SK-N-SH (cell line): ENCODE measurements at regions not wholly inside any gene's neighbourhood (a gene's known extent, or its start where the extent isn't known, plus 50 kb on each side); places are given as distances from the start of the nearest gene placed in this dataset.

Experiments
- CTCF ChIA-PET: fragments of 300-600, 350-600 bp; formaldehyde crosslinking; extraction: SDS; loops from one replicate; lab custom pipeline; 2021; lab: Yijun Ruan, JAX
- POLR2A ChIA-PET: fragments of 350-600 bp; sonication (Branson Sonifier 250); formaldehyde crosslinking; extraction: SDS; loops from one replicate; lab custom pipeline; 2020; ENCODE audit warnings: antibody characterized with exemption, inconsistent platforms; lab: Yijun Ruan, JAX
- DNase-seq: peaks from one replicate; pipeline ENCODE4 v3.0.0; 2012
- H2AFZ ChIP-seq: fragments of 200-600 bp; sonication (generic); 2 replicates; pipeline ENCODE4 v1.8.1; 2016; ENCODE audit warnings: antibody characterized with exemption, mild to moderate bottlenecking, low read depth
- H3F3A ChIP-seq: fragments of 200-600 bp; sonication (generic); replicated peaks from 2 replicates; pipeline ENCODE3; 2016; ENCODE audit warnings: antibody characterized with exemption, mild to moderate bottlenecking; ENCODE audit not compliant: insufficient read depth
- H3K27ac ChIP-seq, 2 experiments: fragments of 200-500 bp in 1 of 2; fragments of 200-600 bp in 1 of 2; sonication (Bioruptor generic) in 1 of 2; sonication (generic), shearing (Covaris generic) in 1 of 2; 2 replicates each; pipeline versions ENCODE4 v1.5.1 to v1.6.1; 2014 to 2016; ENCODE audit warnings: low read depth in 2 of 2, inconsistent platforms in 1 of 2, low read length in 1 of 2, mild to moderate bottlenecking in 1 of 2, mixed read lengths in 1 of 2
- H3K27me3 ChIP-seq: fragments of 200-600 bp; sonication (generic), shearing (Covaris generic); 2 replicates; pipeline ENCODE4 v1.6.1; 2016; ENCODE audit warnings: mixed run types; ENCODE audit not compliant: insufficient read depth
- H3K36me3 ChIP-seq, 2 experiments: fragments of 200-500 bp in 1 of 2; fragments of 200-600 bp in 1 of 2; sonication (Bioruptor generic) in 1 of 2; sonication (generic) in 1 of 2; replicated peaks in 1 of 2; 2 replicates each; pipeline versions ENCODE3 to v1.5.1; 2014 to 2016; ENCODE audit warnings: low read length in 1 of 2, mild to moderate bottlenecking in 1 of 2; ENCODE audit not compliant: insufficient read depth in 2 of 2, control insufficient read depth in 1 of 2
- H3K4me1 ChIP-seq, 2 experiments: fragments of 200-500 bp in 1 of 2; fragments of 200-600 bp in 1 of 2; sonication (Bioruptor generic) in 1 of 2; sonication (generic), shearing (Covaris generic) in 1 of 2; 2 replicates each; pipeline versions ENCODE4 v1.5.1 to v1.6.1; 2014 to 2016; ENCODE audit warnings: low read depth in 1 of 2, low read length in 1 of 2, mixed run types in 1 of 2; ENCODE audit not compliant: insufficient read depth in 2 of 2, control insufficient read depth in 1 of 2
- H3K4me2 ChIP-seq: fragments of 200-600 bp; sonication (generic), shearing (Covaris generic); 2 replicates; pipeline ENCODE4 v1.6.1; 2017; ENCODE audit warnings: mixed run types
- H3K4me3 ChIP-seq, 2 experiments: fragments of 200-500 bp in 1 of 2; fragments of 200-600 bp in 1 of 2; sonication (Bioruptor generic) in 1 of 2; sonication (generic), shearing (Covaris generic) in 1 of 2; 2 replicates each; pipeline versions ENCODE4 v1.5.1 to v1.8.1; 2014 to 2016; ENCODE audit warnings: low read depth in 2 of 2, inconsistent platforms in 1 of 2, low read length in 1 of 2, mild to moderate bottlenecking in 1 of 2, mixed read lengths in 1 of 2, moderate library complexity in 1 of 2
- H3K79me2 ChIP-seq: fragments of 200-600 bp; sonication (generic); 2 replicates; pipeline ENCODE4 v1.8.1; 2017; ENCODE audit warnings: mild to moderate bottlenecking; ENCODE audit not compliant: insufficient read depth
- H3K9ac ChIP-seq: fragments of 200-600 bp; sonication (generic); 2 replicates; pipeline ENCODE4 v1.6.1; 2017; ENCODE audit warnings: mixed run types
- H3K9me2 ChIP-seq: fragments of 200-600 bp; sonication (generic); 2 replicates; pipeline ENCODE4 v1.6.1; 2017; ENCODE audit warnings: mixed run types
- H3K9me3 ChIP-seq: fragments of 200-600 bp; sonication (generic); 2 replicates; pipeline ENCODE4 v1.6.1; 2017; ENCODE audit warnings: mixed run types, mild to moderate bottlenecking, moderate library complexity
- H4K20me1 ChIP-seq: fragments of 200-600 bp; sonication (generic); 2 replicates; pipeline ENCODE4 v1.6.1; 2017; ENCODE audit warnings: mild to moderate bottlenecking, mixed run types; ENCODE audit not compliant: insufficient read depth
- FOSL2 ChIP-seq: IDR thresholded peaks from 2 replicates; pipeline ENCODE4 v1.4.0; 2012; ENCODE audit warnings: low read depth, mild to moderate bottlenecking, moderate library complexity, borderline replicate concordance
- FOXJ3 ChIP-seq: sonication (generic); formaldehyde crosslinking; IDR thresholded peaks from 2 replicates; pipeline ENCODE4 v1.5.1; 2020; ENCODE audit warnings: mild to moderate bottlenecking, missing genetic modification reagents
- GABPA ChIP-seq: IDR thresholded peaks from 2 replicates; pipeline ENCODE4 v1.4.0; 2012; ENCODE audit warnings: low read depth, mild to moderate bottlenecking
- JUND ChIP-seq: IDR thresholded peaks from 2 replicates; pipeline ENCODE4 v1.4.0; 2012
- NRF1 ChIP-seq: IDR thresholded peaks from 2 replicates; pipeline ENCODE4 v1.6.1; 2012; ENCODE audit warnings: low read depth, mild to moderate bottlenecking, low read length
- RCOR1 ChIP-seq: fragments of 150-350 bp; IDR thresholded peaks from 2 replicates; pipeline ENCODE4 v1.6.1; 2017; ENCODE audit warnings: antibody characterized with exemption, low read length
- SMC3 ChIP-seq: IDR thresholded peaks from 2 replicates; pipeline ENCODE4 v1.6.1; 2012; ENCODE audit warnings: low read depth, low read length, improper control_type of control experiment
- TAF1 ChIP-seq: IDR thresholded peaks from 2 replicates; pipeline ENCODE4 v1.6.1; 2012; ENCODE audit warnings: low read depth, mild to moderate bottlenecking, low read length, moderate library complexity, borderline replicate concordance
- TCF12 ChIP-seq: IDR thresholded peaks from 2 replicates; pipeline ENCODE4 v1.4.0; 2012
- TEAD4 ChIP-seq: IDR thresholded peaks from 2 replicates; pipeline ENCODE4 v1.4.0; 2012; ENCODE audit warnings: mild to moderate bottlenecking, borderline replicate concordance; ENCODE audit not compliant: insufficient read depth
- YY1 ChIP-seq: IDR thresholded peaks from 2 replicates; pipeline ENCODE4 v1.4.0; 2012; ENCODE audit warnings: low read depth, mild to moderate bottlenecking
- WGBS: methylation state at CpG from one replicate; pipeline ENCODE4 v1.1.6; 2017; ENCODE audit warnings: low lambda C conversion rate; 5-methylcytosine and 5-hydroxymethylcytosine counted together
- TF ChIP-seq, protein P1 (sequence below): IDR thresholded peaks from 2 replicates; pipeline ENCODE4 v1.6.1; 2012; ENCODE audit warnings: mild to moderate bottlenecking, low read depth, low read length, moderate library complexity
- TF ChIP-seq, protein P2 (sequence below): fragments of 150-350 bp; IDR thresholded peaks from 2 replicates; pipeline ENCODE4 v1.6.1; 2017; ENCODE audit warnings: antibody characterized with exemption, low read length, low read depth, borderline replicate concordance
- TF ChIP-seq, protein P3 (sequence below): IDR thresholded peaks from 2 replicates; pipeline ENCODE4; 2012
- TF ChIP-seq, protein P4 (sequence below): fragments of 200-600 bp; sonication (generic); IDR thresholded peaks from 2 replicates; pipeline ENCODE4 v1.6.1; 2017; ENCODE audit warnings: antibody characterized with exemption, mild to moderate bottlenecking, moderate library complexity
- TF ChIP-seq, protein P5 (sequence below): IDR thresholded peaks from 2 replicates; pipeline ENCODE4 v1.4.0; 2012; ENCODE audit warnings: low read depth, borderline replicate concordance

DNA sequence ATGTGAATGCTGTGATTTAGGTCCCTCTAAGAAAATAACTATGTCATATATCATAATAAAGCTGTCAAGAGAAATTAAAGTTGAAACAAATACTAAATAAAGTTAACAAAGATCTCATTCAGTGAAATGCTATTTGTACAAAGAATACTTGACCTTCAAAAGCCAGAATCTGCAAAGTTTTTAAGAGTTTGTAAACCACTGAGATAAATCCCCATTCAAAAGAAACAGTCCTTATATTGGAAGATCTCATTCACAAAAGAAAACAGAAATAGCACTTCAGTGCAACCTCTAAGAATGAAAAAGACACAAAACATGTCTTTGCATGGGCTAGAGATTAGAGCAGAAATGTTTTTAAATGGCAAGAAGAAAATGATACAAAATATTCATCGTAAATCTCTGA lies 149.1 kb upstream of the USP38 start:
- WGBS: 48% methylated on average over 1 of the region's 1 CpG
- no peak overlapping the region for H2AFZ ChIP-seq
- CTCF ChIA-PET: no interaction called here
- H4K20me1 ChIP-seq: no peaks in the 10 kb centered on the region
- no peaks in the 10 kb centered on the region for H3K36me3 ChIP-seq
- H3K4me1 ChIP-seq: no peaks in the 10 kb centered on the region
- H3K9ac ChIP-seq: no peak overlapping the region
- H3K4me2 ChIP-seq: no peak overlapping the region
- no peak overlapping the region for H3K27ac ChIP-seq
- no peaks in the 10 kb centered on the region for H3K27me3 ChIP-seq
- no peak overlapping the region for H3K4me3 ChIP-seq
- no peak for DNase-seq
- no peaks in the 10 kb centered on the region for H3K9me2 ChIP-seq
- no peaks in the 10 kb centered on the region for H3K79me2 ChIP-seq
- no peaks in the 10 kb centered on the region for H3F3A ChIP-seq
- POLR2A ChIA-PET: no interaction called here
- H3K9me3 ChIP-seq: no peaks in the 10 kb centered on the region
- TF ChIP-seq, protein P1, sequence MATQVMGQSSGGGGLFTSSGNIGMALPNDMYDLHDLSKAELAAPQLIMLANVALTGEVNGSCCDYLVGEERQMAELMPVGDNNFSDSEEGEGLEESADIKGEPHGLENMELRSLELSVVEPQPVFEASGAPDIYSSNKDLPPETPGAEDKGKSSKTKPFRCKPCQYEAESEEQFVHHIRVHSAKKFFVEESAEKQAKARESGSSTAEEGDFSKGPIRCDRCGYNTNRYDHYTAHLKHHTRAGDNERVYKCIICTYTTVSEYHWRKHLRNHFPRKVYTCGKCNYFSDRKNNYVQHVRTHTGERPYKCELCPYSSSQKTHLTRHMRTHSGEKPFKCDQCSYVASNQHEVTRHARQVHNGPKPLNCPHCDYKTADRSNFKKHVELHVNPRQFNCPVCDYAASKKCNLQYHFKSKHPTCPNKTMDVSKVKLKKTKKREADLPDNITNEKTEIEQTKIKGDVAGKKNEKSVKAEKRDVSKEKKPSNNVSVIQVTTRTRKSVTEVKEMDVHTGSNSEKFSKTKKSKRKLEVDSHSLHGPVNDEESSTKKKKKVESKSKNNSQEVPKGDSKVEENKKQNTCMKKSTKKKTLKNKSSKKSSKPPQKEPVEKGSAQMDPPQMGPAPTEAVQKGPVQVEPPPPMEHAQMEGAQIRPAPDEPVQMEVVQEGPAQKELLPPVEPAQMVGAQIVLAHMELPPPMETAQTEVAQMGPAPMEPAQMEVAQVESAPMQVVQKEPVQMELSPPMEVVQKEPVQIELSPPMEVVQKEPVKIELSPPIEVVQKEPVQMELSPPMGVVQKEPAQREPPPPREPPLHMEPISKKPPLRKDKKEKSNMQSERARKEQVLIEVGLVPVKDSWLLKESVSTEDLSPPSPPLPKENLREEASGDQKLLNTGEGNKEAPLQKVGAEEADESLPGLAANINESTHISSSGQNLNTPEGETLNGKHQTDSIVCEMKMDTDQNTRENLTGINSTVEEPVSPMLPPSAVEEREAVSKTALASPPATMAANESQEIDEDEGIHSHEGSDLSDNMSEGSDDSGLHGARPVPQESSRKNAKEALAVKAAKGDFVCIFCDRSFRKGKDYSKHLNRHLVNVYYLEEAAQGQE: no peak
- TF ChIP-seq JUND: no peak
- no peak for TF ChIP-seq FOSL2

DNA sequence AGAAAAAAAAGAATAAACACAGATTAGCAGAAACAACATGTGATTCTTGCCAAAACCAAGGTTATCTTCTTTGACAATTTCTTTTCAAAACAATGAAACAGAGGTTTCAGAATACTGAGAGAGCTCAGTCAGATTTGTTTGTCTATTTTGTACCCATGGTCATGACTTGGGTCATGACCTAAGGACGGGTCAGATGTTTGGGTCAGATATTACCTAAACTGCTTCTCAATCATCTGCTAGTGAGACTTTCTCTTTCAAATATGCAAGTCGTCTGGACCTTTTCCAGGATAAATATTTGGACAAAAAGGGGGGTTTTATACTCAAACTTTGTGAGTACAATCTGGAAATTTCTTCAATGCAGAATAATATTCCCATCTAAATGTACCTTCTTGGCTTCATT lies 148.3 kb upstream of the USP38 start:
- Histone ChIP-seq H2AFZ (no peak overlapping the region), H3K79me2 (no peaks in the 10 kb centered on the region), H3K4me3 (no peak overlapping the region), H3K9me3 (no peaks in the 10 kb centered on the region), H3K27me3 (no peaks in the 10 kb centered on the region), H3K27ac (no peak overlapping the region), H4K20me1 (no peaks in the 10 kb centered on the region), H3K9ac (no peak overlapping the region), H3K9me2 (no peaks in the 10 kb centered on the region), H3F3A (no peaks in the 10 kb centered on the region), H3K36me3 (no peaks in the 10 kb centered on the region), H3K4me2 (no peak overlapping the region), H3K4me1 (no peaks in the 10 kb centered on the region)
- no peak for DNase-seq
- ChIA-PET CTCF (no interaction called here), POLR2A (no interaction called here)
- WGBS: 18% methylated on average over 2 of the region's 2 CpGs
- TF ChIP-seq JUND (no peak), RCOR1 (no peak), NRF1 (no peak), TCF12 (no peak), TAF1 (no peak), FOXJ3 (CRISPR knock-in tag) (no peak), FOSL2 (no peak), GABPA (no peak), YY1 (no peak), SMC3 (no peak), TEAD4 (no peak)
- TF ChIP-seq, protein P1: no peak
- TF ChIP-seq, protein P2, sequence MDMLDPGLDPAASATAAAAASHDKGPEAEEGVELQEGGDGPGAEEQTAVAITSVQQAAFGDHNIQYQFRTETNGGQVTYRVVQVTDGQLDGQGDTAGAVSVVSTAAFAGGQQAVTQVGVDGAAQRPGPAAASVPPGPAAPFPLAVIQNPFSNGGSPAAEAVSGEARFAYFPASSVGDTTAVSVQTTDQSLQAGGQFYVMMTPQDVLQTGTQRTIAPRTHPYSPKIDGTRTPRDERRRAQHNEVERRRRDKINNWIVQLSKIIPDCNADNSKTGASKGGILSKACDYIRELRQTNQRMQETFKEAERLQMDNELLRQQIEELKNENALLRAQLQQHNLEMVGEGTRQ: no peak
- TF ChIP-seq, protein P3, sequence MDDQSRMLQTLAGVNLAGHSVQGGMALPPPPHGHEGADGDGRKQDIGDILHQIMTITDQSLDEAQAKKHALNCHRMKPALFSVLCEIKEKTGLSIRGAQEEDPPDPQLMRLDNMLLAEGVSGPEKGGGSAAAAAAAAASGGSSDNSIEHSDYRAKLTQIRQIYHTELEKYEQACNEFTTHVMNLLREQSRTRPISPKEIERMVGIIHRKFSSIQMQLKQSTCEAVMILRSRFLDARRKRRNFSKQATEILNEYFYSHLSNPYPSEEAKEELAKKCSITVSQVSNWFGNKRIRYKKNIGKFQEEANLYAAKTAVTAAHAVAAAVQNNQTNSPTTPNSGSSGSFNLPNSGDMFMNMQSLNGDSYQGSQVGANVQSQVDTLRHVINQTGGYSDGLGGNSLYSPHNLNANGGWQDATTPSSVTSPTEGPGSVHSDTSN: no peak
- TF ChIP-seq, protein P4, sequence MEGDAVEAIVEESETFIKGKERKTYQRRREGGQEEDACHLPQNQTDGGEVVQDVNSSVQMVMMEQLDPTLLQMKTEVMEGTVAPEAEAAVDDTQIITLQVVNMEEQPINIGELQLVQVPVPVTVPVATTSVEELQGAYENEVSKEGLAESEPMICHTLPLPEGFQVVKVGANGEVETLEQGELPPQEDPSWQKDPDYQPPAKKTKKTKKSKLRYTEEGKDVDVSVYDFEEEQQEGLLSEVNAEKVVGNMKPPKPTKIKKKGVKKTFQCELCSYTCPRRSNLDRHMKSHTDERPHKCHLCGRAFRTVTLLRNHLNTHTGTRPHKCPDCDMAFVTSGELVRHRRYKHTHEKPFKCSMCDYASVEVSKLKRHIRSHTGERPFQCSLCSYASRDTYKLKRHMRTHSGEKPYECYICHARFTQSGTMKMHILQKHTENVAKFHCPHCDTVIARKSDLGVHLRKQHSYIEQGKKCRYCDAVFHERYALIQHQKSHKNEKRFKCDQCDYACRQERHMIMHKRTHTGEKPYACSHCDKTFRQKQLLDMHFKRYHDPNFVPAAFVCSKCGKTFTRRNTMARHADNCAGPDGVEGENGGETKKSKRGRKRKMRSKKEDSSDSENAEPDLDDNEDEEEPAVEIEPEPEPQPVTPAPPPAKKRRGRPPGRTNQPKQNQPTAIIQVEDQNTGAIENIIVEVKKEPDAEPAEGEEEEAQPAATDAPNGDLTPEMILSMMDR: no peak
- TF ChIP-seq, protein P5, sequence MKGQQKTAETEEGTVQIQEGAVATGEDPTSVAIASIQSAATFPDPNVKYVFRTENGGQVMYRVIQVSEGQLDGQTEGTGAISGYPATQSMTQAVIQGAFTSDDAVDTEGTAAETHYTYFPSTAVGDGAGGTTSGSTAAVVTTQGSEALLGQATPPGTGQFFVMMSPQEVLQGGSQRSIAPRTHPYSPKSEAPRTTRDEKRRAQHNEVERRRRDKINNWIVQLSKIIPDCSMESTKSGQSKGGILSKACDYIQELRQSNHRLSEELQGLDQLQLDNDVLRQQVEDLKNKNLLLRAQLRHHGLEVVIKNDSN: no peak
